HepG2 (cell line): ENCODE measurements at regions not wholly inside any gene's neighbourhood (a gene's known extent, or its start where the extent isn't known, plus 50 kb on each side); places are given as distances from the start of the nearest gene placed in this dataset.

ENCODE experiments used
- ATAC-seq: fragments of 200-7000 bp; cut with Tn5 transposase; 3 replicates; pipeline ENCODE4 v1.9.1; 2020; ENCODE audit warnings: mild to moderate bottlenecking, moderate library complexity
- BruUV-seq: library from RNA; stranded (reverse); fragments of 400-500 nt; replicated peaks from 2 replicates; lab custom pipeline; 2021; lab: Mats Ljungman, UMichigan
- CTCF ChIA-PET: fragments of 300-600 bp; formaldehyde crosslinking; extraction: SDS; loops from one replicate; lab custom pipeline; 2021; ENCODE audit warnings: low total read pairs, inconsistent platforms, low intra/inter-chr PET ratio; lab: Yijun Ruan, JAX
- POLR2A ChIA-PET: fragments of 350-600 bp; sonication (Branson Sonifier 250); formaldehyde crosslinking; loops from one replicate; lab custom pipeline; 2020; ENCODE audit warnings: antibody characterized with exemption, inconsistent platforms; lab: Yijun Ruan, JAX
- DNase-seq: peaks from one replicate; pipeline ENCODE4 v3.0.0-alpha.2; 2015; ENCODE audit warnings: low spot score
- FAIRE-seq: peaks from 3 replicates; lab custom pipeline; 2011; peaks lifted over from hg19 to GRCh38; lab: Jason Lieb, UNC
- H2AFZ ChIP-seq: one replicate; pipeline ENCODE4 v1.6.1; 2011; ENCODE audit warnings: low read length, inconsistent platforms
- H3K27ac ChIP-seq: fragments of 300-600 bp; 3 replicates; pipeline ENCODE4 v1.8.0; 2011; ENCODE audit warnings: mixed run types, mild to moderate bottlenecking, mixed read lengths, low read length, inconsistent platforms; ENCODE audit not compliant: insufficient read depth; ENCODE audit errors: extremely low read length
- H3K27me3 ChIP-seq, 2 experiments: fragments of 200-600 bp in 1 of 2; 2 replicates in 1 of 2; 3 replicates in 1 of 2; pipeline versions ENCODE4 v1.6.0 to v1.8.0; 2011; ENCODE audit warnings: low read length in 2 of 2, mild to moderate bottlenecking in 2 of 2, moderate library complexity in 2 of 2, inconsistent platforms in 1 of 2; ENCODE audit not compliant: insufficient read depth in 2 of 2, control insufficient read depth in 1 of 2
- H3K36me3 ChIP-seq, 2 experiments: fragments of 200-600 bp in 1 of 2; replicated peaks in 1 of 2; 2 replicates in 1 of 2; 3 replicates in 1 of 2; pipeline versions ENCODE4 v1.5.1 to v1.8.0; 2011; ENCODE audit warnings: low read length in 2 of 2, inconsistent platforms in 1 of 2; ENCODE audit not compliant: insufficient read depth in 2 of 2, control insufficient read depth in 1 of 2
- H3K4me1 ChIP-seq: 2 replicates; pipeline ENCODE4 v1.5.1; 2012; ENCODE audit warnings: low read length, inconsistent platforms; ENCODE audit not compliant: insufficient read depth
- H3K4me2 ChIP-seq: 2 replicates; pipeline ENCODE4 v1.6.0; 2011; ENCODE audit warnings: low read depth, low read length, inconsistent platforms
- H3K4me3 ChIP-seq, 3 experiments: fragments of 200-600 bp in 1 of 3; sonication (generic), shearing (Covaris generic) in 1 of 3; replicated peaks in 1 of 3; 2 replicates each; pipeline ENCODE4 v1.5.1; 2011 to 2016; ENCODE audit warnings: low read length in 3 of 3, inconsistent platforms in 2 of 3, low read depth in 2 of 3, mild to moderate bottlenecking in 2 of 3, control low read depth in 1 of 3, mixed read lengths in 1 of 3; ENCODE audit not compliant: insufficient read depth in 1 of 3
- H3K79me2 ChIP-seq: one replicate; pipeline ENCODE4 v1.6.1; 2011; ENCODE audit warnings: low read length, inconsistent platforms; ENCODE audit not compliant: insufficient read depth
- H3K9ac ChIP-seq: 2 replicates; pipeline ENCODE4 v1.6.0; 2011; ENCODE audit warnings: mild to moderate bottlenecking, low read depth, low read length, inconsistent platforms; ENCODE audit not compliant: insufficient read depth
- H3K9me3 ChIP-seq: 2 replicates; pipeline ENCODE4 v1.5.1; 2012; ENCODE audit warnings: mild to moderate bottlenecking, low read length
- H4K20me1 ChIP-seq: 2 replicates; pipeline ENCODE4 v1.6.0; 2011; ENCODE audit warnings: inconsistent platforms, mild to moderate bottlenecking, low read length, moderate library complexity; ENCODE audit not compliant: insufficient read depth
- AKNA ChIP-seq: sonication (generic); formaldehyde crosslinking; IDR thresholded peaks from 2 replicates; pipeline ENCODE4 v1.4.0; 2020; ENCODE audit warnings: missing genetic modification reagents, borderline replicate concordance
- GFI1 ChIP-seq: sonication (generic); formaldehyde crosslinking; IDR thresholded peaks from 2 replicates; pipeline ENCODE4 v1.5.0; 2020; ENCODE audit warnings: missing genetic modification reagents, mild to moderate bottlenecking, borderline replicate concordance
- HNF4A ChIP-seq: sonication (generic); formaldehyde crosslinking; IDR thresholded peaks from 2 replicates; pipeline ENCODE4 v1.4.0; 2020; ENCODE audit warnings: missing genetic modification reagents
- ISL2 ChIP-seq: sonication (generic); formaldehyde crosslinking; IDR thresholded peaks from 2 replicates; pipeline ENCODE4 v1.5.0; 2020; ENCODE audit warnings: missing genetic modification reagents
- KLF15 ChIP-seq: sonication (generic); formaldehyde crosslinking; IDR thresholded peaks from 2 replicates; pipeline ENCODE4 v1.8.1; 2023; ENCODE audit warnings: borderline replicate concordance, mild to moderate bottlenecking, inconsistent platforms, missing genetic modification reagents, mixed read lengths
- MYPOP ChIP-seq: sonication (generic); formaldehyde crosslinking; IDR thresholded peaks from 2 replicates; pipeline ENCODE4 v1.8.1; 2023; ENCODE audit warnings: mild to moderate bottlenecking, moderate library complexity, missing genetic modification reagents
- NFYB ChIP-seq: sonication (generic); formaldehyde crosslinking; IDR thresholded peaks from 2 replicates; pipeline ENCODE4 v1.4.0; 2020; ENCODE audit warnings: missing genetic modification reagents
- SOX13 ChIP-seq, 3 experiments: fragments of 450-650 bp in 1 of 3; sonication (generic) in 1 of 3; formaldehyde crosslinking in 1 of 3; IDR thresholded peaks in 2 of 3; conservative IDR thresholded peaks in 1 of 3; 2 replicates each; pipeline versions ENCODE4 v1.5.0 to v1.6.1; 2016 to 2020; ENCODE audit warnings: antibody characterized with exemption in 1 of 3, mild to moderate bottlenecking in 1 of 3, missing compliant biosample characterization in 1 of 3, missing genetic modification reagents in 1 of 3, moderate library complexity in 1 of 3
- SOX6 ChIP-seq, 2 experiments: fragments of 450-650 bp in 1 of 2; sonication (generic) in 1 of 2; formaldehyde crosslinking in 1 of 2; IDR thresholded peaks; 2 replicates each; pipeline versions ENCODE4 v1.4.0 to v1.6.1; 2017 to 2020; ENCODE audit warnings: antibody characterized with exemption in 1 of 2, mild to moderate bottlenecking in 1 of 2, missing genetic modification reagents in 1 of 2
- TFDP1 ChIP-seq: IDR thresholded peaks from 2 replicates; pipeline ENCODE4 v1.6.1; 2016; ENCODE audit warnings: missing compliant biosample characterization, missing genetic modification reagents, borderline replicate concordance
- THAP8 ChIP-seq: sonication (generic); formaldehyde crosslinking; IDR thresholded peaks from 2 replicates; pipeline ENCODE4 v1.5.1; 2020; ENCODE audit warnings: missing genetic modification reagents, mild to moderate bottlenecking, borderline replicate concordance
- ZNF17 ChIP-seq: sonication (generic); formaldehyde crosslinking; IDR thresholded peaks from 2 replicates; pipeline ENCODE4 v1.5.0; 2020; ENCODE audit warnings: mild to moderate bottlenecking, missing genetic modification reagents
- ZNF234 ChIP-seq: sonication (generic); formaldehyde crosslinking; conservative IDR thresholded peaks from 2 replicates; pipeline ENCODE4 v1.5.1; 2020; ENCODE audit warnings: mild to moderate bottlenecking, missing genetic modification reagents
- ZNF33B ChIP-seq: sonication (generic); formaldehyde crosslinking; IDR thresholded peaks from 2 replicates; pipeline ENCODE4 v1.5.1; 2020; ENCODE audit warnings: mild to moderate bottlenecking, missing genetic modification reagents
- ZNF577 ChIP-seq: sonication (generic); formaldehyde crosslinking; IDR thresholded peaks from 2 replicates; pipeline ENCODE4 v1.4.0; 2020; ENCODE audit warnings: mild to moderate bottlenecking, low read depth, missing genetic modification reagents, borderline replicate concordance
- ZNF850 ChIP-seq: sonication (generic); formaldehyde crosslinking; conservative IDR thresholded peaks from 2 replicates; pipeline ENCODE4 v1.9.0; 2021; ENCODE audit warnings: mild to moderate bottlenecking, missing genetic modification reagents
- ZSCAN31 ChIP-seq: sonication (generic); formaldehyde crosslinking; IDR thresholded peaks from 2 replicates; pipeline ENCODE4 v1.5.0; 2020; ENCODE audit warnings: low read depth, mild to moderate bottlenecking, missing genetic modification reagents
- WGBS: methylation state at CpG from one replicate; pipeline ENCODE4 v1.1.6; 2017; ENCODE audit warnings: low lambda C conversion rate; 5-methylcytosine and 5-hydroxymethylcytosine counted together
- in situ Hi-C: cut with HindIII; loops from 2 replicates; pipeline ENCODE4 v1.10.0; 2017; ENCODE audit warnings: low pct_unique_long_range_greater_than_20kb; ENCODE audit not compliant: extremely low pct_ligation_motif_present
- intact Hi-C: fragments of 100-400 bp; cut with micrococcal nuclease; formaldehyde crosslinking; loops from one replicate; pipeline ENCODE4 v1.10.0; 2022; ENCODE audit not compliant: unreplicated experiment

- no peak overlapping the region for H3K4me3 ChIP-seq
- no TSS peak for BruUV-seq
- H3K9ac ChIP-seq = no peak overlapping the region
- ATAC-seq (no peak), FAIRE-seq (no peak), DNase-seq (no peak)
- in situ Hi-C loops (no loop called here), intact Hi-C loops (no loop called here)
- H3K9me3 ChIP-seq = peaks cover 81% of the 10 kb centered on the region
- H3K4me2 ChIP-seq = no peak overlapping the region
- CTCF ChIA-PET = no interaction called here
- no peaks in the 10 kb centered on the region for H4K20me1 ChIP-seq
- H3K27me3 ChIP-seq = no peaks in the 10 kb centered on the region
- no peak overlapping the region for H2AFZ ChIP-seq
- no peak overlapping the region for H3K27ac ChIP-seq
- POLR2A ChIA-PET = no interaction called here
- no peaks in the 10 kb centered on the region for H3K36me3 ChIP-seq
- no peaks in the 10 kb centered on the region for H3K4me1 ChIP-seq
- H3K79me2 ChIP-seq = no peaks in the 10 kb centered on the region
- 9% methylated on average over 1 of the region's 1 CpG for WGBS
- no peak for TF ChIP-seq ZNF17 (CRISPR knock-in tag)
- TF ChIP-seq KLF15 (CRISPR knock-in tag) = no peak
- TF ChIP-seq ZNF234 (CRISPR knock-in tag) = no peak
- TF ChIP-seq AKNA = no peak
- TF ChIP-seq ZNF850 = no peak
- no peak for TF ChIP-seq SOX6 (IDR thresholded peaks at IDR 0.05)
- no peak for TF ChIP-seq SOX6 (CRISPR knock-in tag; IDR thresholded peaks at IDR 0.05)
- no peak for TF ChIP-seq THAP8 (CRISPR knock-in tag)
- TF ChIP-seq SOX13 (IDR thresholded peaks at IDR 0.05) = no peak
- TF ChIP-seq SOX13 (CRISPR knock-in tag; conservative IDR thresholded peaks at IDR 0.05 in 1 of 2, IDR thresholded peaks at IDR 0.05 in 1 of 2) = no peak
- no peak for TF ChIP-seq HNF4A (CRISPR knock-in tag)
- no peak for TF ChIP-seq NFYB
- no peak for TF ChIP-seq GFI1 (CRISPR knock-in tag)
- no peak for TF ChIP-seq MYPOP (CRISPR knock-in tag)
- no peak for TF ChIP-seq ZNF577
- no peak for TF ChIP-seq TFDP1 (CRISPR knock-in tag)
- TF ChIP-seq ZSCAN31 (CRISPR knock-in tag) = no peak
- no peak for TF ChIP-seq ISL2 (CRISPR knock-in tag)
- no peak for TF ChIP-seq ZNF33B (CRISPR knock-in tag)
Measured at GRCh38 chr9:10818206-10818605, 205.4 kb upstream of the PTPRD start.
